Activated naive CD4-positive, alpha-beta T cell treated with anti-CD3 and anti-CD28 coated beads, Interleukin-2, amount 50 U/mL, for 24 hours (primary cell): ENCODE measurements at regions not wholly inside any gene's neighbourhood (a gene's known extent, or its start where the extent isn't known, plus 50 kb on each side); places are given as distances from the start of the nearest gene placed in this dataset.

ENCODE experiments used
- H3K27ac Mint-ChIP-seq: one replicate; pipeline ENCODE4 v1.8.0; 2021; ENCODE audit warnings: mild to moderate bottlenecking, mixed read lengths
- H3K27me3 Mint-ChIP-seq: one replicate; pipeline ENCODE4 v1.8.0; 2021; ENCODE audit warnings: mixed read lengths
- H3K36me3 Mint-ChIP-seq: one replicate; pipeline ENCODE4 v1.8.0; 2021; ENCODE audit warnings: mixed read lengths
- H3K4me1 Mint-ChIP-seq: one replicate; pipeline ENCODE4 v1.8.0; 2021; ENCODE audit warnings: mixed read lengths
- H3K4me3 Mint-ChIP-seq: one replicate; pipeline ENCODE4 v1.8.0; 2021; ENCODE audit warnings: mild to moderate bottlenecking, mixed read lengths
- H3K9me3 Mint-ChIP-seq: one replicate; pipeline ENCODE4 v1.8.0; 2021; ENCODE audit warnings: mixed read lengths

DNA sequence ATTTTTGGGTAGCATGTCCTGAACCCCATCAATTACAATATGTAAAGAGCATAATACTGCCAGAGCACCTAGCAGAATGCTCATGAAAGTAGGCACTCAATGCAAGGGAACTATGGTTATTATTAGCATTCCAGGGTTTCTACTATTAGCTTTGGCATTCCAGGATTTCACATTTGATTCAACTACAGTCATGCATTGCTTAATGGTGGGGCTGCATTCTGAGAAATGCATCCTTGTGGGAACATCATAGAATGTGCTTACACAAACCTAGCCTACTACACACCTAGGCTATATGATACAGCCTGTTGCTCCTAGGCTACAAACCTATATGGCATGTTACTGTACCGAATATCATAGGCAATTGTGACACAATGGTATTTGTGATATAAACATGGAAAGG, 247.8 kb downstream of the CD83 start:
- no peaks in the 10 kb centered on the region for H3K9me3 Mint-ChIP-seq

DNA sequence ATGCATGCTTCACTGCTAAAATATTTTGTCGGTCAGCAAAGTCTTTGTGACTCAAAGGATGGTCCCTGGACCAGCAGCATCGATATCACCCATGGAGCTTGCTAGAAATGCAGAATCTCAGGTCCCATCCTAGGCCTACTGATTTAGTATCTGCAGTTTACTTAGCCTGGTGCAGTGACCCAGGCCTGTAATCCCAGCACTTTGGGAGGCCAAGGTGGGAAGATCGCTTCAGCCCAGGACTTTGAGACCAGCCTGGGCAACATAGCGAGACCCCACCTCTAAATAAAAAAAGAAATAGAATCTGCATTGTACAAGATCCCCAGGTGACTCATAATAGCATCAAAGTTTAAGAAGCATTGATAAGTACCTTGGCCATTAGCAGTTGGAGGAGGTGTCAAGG, 248.7 kb downstream of the CD83 start:
- Mint-ChIP-seq H3K27ac (no peak overlapping the region), H3K9me3 (no peaks in the 10 kb centered on the region), H3K4me1 (peaks cover 3% of the 10 kb centered on the region), H3K4me3 (no peak overlapping the region), H3K36me3 (no peaks in the 10 kb centered on the region), H3K27me3 (no peaks in the 10 kb centered on the region)

More for the DNA sequence above, 247.8 kb downstream of the CD83 start:
- Mint-ChIP-seq H3K36me3 (no peaks in the 10 kb centered on the region), H3K4me1 (no peaks in the 10 kb centered on the region), H3K27ac (no peak overlapping the region), H3K27me3 (no peaks in the 10 kb centered on the region), H3K4me3 (no peak overlapping the region)

DNA sequence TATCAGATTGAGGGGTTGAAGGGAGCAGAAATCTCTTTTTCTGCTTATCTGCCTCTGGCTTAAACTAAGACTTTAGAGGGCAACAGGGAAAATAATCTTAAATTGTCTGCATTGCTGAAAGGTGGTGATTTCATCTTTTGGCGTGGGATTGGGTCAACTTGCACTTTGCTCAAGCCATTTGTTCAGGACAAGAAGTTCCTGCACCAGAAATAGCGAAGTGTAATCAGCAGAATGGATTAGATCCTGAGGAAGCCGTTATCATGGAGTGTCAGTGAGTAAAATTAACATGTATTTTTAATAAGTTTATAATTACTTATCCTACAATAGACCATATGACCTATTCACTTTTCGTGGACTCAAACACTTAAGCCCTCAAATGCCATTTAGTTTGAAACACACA, 249.3 kb downstream of the CD83 start:
- peaks cover 8% of the 10 kb centered on the region for H3K4me1 Mint-ChIP-seq
- H3K4me3 Mint-ChIP-seq = no peak overlapping the region
- H3K9me3 Mint-ChIP-seq = no peaks in the 10 kb centered on the region
- H3K36me3 Mint-ChIP-seq = no peaks in the 10 kb centered on the region
- no peaks in the 10 kb centered on the region for H3K27me3 Mint-ChIP-seq
- no peak overlapping the region for H3K27ac Mint-ChIP-seq

- Mint-ChIP-seq H3K4me3 (no peak overlapping the region), H3K27me3 (no peaks in the 10 kb centered on the region), H3K36me3 (no peaks in the 10 kb centered on the region), H3K9me3 (no peaks in the 10 kb centered on the region), H3K4me1 (peaks cover 12% of the 10 kb centered on the region), H3K27ac (no peak overlapping the region)
These were observed 249.7 kb downstream of the CD83 start for GRCh38 chr6:14367296-14367695.

DNA sequence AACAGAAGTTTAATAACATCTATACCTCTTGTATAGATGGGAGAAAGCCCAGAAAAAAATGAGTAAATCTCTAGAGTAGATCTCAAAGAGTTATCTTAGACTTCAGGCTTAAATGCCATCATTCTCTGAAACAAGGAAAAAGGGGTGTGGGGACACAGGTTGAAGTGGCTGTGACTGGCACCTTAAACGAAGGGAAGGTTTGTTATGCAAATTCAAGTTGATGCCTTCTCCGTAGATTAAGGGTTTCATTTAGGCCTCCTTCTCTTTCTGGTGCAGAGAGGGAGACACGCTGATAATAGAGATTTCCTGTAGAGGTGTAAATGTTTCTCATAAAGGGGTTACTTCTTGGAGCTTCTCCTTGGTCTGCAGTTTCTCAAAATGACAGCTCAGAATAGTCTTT, 252.1 kb downstream of the CD83 start:
- Mint-ChIP-seq H3K36me3 (no peaks in the 10 kb centered on the region), H3K9me3 (no peaks in the 10 kb centered on the region), H3K27ac (no peak overlapping the region), H3K4me1 (peaks cover 20% of the 10 kb centered on the region), H3K27me3 (no peaks in the 10 kb centered on the region), H3K4me3 (no peak overlapping the region)

DNA sequence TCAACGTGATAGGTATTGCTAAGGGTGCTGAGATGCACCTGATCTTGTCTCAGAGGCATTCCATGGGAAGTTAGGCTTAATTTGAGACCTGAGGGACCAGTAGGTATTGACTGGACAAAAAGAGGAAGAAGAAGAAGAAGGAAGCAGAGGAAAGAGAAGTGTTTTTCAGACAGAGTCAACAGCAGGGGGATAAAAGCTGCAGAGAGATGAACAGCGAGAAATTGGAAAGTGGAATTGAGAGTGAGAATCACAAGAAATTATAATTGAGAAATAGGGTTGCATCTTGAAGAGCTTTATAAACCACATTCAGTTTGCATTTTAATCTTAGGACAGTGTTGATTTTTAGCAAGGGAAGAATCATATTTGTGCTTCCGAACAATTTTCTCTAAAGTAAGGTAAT, 254.0 kb downstream of the CD83 start:
- H3K27me3 Mint-ChIP-seq = no peaks in the 10 kb centered on the region
- H3K27ac Mint-ChIP-seq = no peak overlapping the region
- H3K36me3 Mint-ChIP-seq = no peaks in the 10 kb centered on the region
- peaks cover 20% of the 10 kb centered on the region for H3K4me1 Mint-ChIP-seq
- no peaks in the 10 kb centered on the region for H3K9me3 Mint-ChIP-seq
- peak overlapping the region; percentile 57 for H3K4me3 Mint-ChIP-seq

GRCh38 chr6:14372734-14373489, 255.3 kb downstream of the CD83 start:
- H3K27ac Mint-ChIP-seq = no peak overlapping the region

DNA sequence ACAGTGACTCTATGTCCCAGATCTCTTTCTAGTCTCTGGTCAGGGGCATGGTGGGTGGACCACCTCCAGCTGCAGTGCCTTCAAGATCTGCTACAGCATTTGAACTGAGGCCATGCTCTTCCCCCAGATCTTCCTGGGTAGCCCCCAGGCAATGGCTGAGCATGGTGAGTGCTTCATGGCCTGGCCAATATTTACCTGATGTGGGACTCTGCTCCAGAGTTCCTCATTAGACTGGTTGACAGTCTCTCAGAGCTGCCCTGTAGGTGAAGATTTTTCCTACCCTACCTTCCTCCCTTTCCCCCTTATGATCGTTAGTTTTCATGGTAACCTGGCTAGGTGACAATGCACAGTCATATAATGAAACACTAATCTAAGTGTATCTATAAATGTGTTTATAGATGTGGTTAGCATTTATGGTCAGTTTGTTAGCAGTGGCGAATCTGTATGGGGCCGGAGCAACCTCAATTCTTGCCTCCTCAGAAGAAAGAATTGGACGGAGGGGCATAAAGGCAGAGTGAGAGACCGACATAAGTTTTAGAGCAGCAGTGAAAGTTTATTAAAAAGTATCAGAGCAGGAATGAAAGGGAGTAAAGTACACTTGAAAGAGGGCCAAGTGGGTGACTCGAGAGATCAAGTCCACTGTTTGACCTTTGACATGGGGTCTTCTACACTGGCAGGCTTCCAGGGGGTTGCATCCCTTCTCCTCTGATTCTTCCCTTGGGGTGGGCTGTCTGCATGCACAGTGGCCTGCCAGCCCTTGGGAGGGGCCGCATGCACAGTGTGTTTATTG, 256.3 kb downstream of the CD83 start:
- Mint-ChIP-seq H3K9me3 (no peaks in the 10 kb centered on the region), H3K27ac (no peak overlapping the region), H3K4me3 (no peak overlapping the region), H3K36me3 (no peaks in the 10 kb centered on the region), H3K4me1 (peaks cover 20% of the 10 kb centered on the region), H3K27me3 (no peaks in the 10 kb centered on the region)

More at GRCh38 chr6:14372734-14373489, 255.3 kb downstream of the CD83 start:
- peaks cover 20% of the 10 kb centered on the region for H3K4me1 Mint-ChIP-seq
- no peaks in the 10 kb centered on the region for H3K36me3 Mint-ChIP-seq
- H3K9me3 Mint-ChIP-seq = no peaks in the 10 kb centered on the region
- no peaks in the 10 kb centered on the region for H3K27me3 Mint-ChIP-seq
- no peak overlapping the region for H3K4me3 Mint-ChIP-seq

- Mint-ChIP-seq H3K27me3 (peaks cover 2% of the 10 kb centered on the region), H3K36me3 (no peaks in the 10 kb centered on the region), H3K9me3 (no peaks in the 10 kb centered on the region), H3K4me1 (peaks cover 24% of the 10 kb centered on the region), H3K4me3 (no peak overlapping the region), H3K27ac (no peak overlapping the region)
These were observed 258.4 kb downstream of the CD83 start for GRCh38 chr6:14375930-14376329.

DNA sequence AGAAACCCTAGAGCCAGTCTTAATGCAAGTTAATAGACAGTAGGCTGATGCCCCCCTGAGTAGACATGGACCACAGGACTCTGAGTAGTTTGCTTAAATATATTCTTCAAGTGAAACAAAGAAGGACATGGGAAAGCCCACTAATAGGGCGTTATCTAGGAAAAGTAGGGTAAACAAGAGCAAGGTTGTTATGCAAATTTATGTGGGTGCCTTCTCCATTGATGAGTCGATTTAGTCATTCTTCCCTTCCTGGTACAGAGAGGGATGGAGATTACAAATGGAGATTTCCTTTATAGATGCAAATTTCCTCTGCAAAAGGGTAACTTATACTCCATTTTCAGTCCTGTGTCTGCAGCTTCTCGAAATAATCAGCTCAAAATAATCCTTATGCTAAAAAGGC, 262.0 kb downstream of the CD83 start:
- H3K4me1 Mint-ChIP-seq = peaks cover 9% of the 10 kb centered on the region
- no peaks in the 10 kb centered on the region for H3K9me3 Mint-ChIP-seq
- peaks cover 2% of the 10 kb centered on the region for H3K27me3 Mint-ChIP-seq
- no peak overlapping the region for H3K27ac Mint-ChIP-seq
- no peak overlapping the region for H3K4me3 Mint-ChIP-seq
- no peaks in the 10 kb centered on the region for H3K36me3 Mint-ChIP-seq

DNA sequence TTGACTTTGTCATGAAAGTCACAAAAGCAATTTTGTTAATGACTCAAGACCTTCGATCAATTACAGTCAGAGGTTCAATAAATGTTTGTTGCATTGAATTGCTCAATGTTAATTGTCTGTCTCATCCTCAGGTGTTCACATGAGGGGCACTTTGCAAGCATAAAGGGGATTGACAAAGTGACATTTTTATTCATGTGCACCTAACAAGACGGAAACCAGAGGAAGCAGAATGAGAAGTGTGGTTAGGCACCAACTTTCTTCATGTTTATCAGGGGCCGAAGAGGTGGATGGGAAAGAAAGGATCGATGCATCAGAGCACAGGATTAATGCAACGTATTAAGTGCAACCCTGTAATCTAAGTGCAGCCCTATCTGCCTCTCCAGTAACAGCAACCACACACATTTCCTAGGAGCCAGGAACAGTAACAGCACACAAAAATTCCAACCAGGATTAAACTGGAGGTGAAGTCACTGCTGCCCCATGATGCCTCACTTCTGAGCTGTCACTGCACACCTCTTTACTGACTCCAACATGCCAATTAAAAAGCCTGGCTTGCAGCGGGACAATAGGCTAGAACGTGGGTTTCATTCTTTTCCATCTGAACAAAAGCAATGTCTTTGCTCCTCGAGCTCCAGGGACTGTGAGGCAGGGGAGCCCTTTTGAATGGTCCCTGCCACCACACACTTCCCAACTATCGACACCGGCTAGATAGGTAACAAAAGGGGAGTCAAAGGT, 262.7 kb downstream of the CD83 start:
- no peak overlapping the region for H3K27ac Mint-ChIP-seq
- no peak overlapping the region for H3K4me3 Mint-ChIP-seq
- H3K4me1 Mint-ChIP-seq = peaks cover 9% of the 10 kb centered on the region
- no peaks in the 10 kb centered on the region for H3K36me3 Mint-ChIP-seq
- H3K9me3 Mint-ChIP-seq = no peaks in the 10 kb centered on the region
- H3K27me3 Mint-ChIP-seq = peaks cover 2% of the 10 kb centered on the region

- Mint-ChIP-seq H3K36me3 (no peaks in the 10 kb centered on the region), H3K4me3 (no peak overlapping the region), H3K27me3 (peaks cover 2% of the 10 kb centered on the region), H3K9me3 (no peaks in the 10 kb centered on the region), H3K27ac (no peak overlapping the region), H3K4me1 (peaks cover 9% of the 10 kb centered on the region)
These were observed 263.6 kb downstream of the CD83 start for GRCh38 chr6:14380901-14381828.

GRCh38 chr6:14381829-14382677, 264.5 kb downstream of the CD83 start:
- Mint-ChIP-seq H3K9me3 (no peaks in the 10 kb centered on the region), H3K4me3 (no peak overlapping the region), H3K27ac (no peak overlapping the region), H3K36me3 (no peaks in the 10 kb centered on the region), H3K4me1 (peaks cover 9% of the 10 kb centered on the region), H3K27me3 (peaks cover 2% of the 10 kb centered on the region)

DNA sequence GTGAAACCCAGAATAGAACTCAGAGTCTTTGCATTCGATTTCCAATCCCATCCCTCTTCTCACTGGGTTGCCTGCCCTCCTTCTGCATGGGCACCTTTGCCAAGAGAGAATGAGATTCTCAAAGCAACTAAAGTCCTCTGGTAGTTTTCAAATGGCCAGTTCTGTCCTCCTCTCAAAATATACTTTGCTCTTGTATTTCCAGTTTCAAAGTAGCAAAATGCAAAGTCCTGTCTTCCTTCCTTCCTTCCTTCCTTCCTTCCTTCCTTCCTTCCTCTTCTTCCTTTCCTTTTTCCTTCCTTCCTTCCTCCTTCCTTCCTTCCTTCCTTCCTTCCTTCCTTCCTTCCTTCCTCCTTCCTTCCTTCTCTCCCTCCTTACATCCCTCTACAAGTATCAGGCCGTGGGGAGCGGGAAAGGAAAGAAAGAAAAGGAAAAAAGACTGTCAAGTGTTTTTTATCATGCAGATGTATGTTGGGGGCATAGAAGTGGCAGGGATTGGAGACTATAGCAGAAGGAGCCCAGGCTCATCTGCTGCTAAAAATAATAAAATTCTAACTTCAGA, 265.2 kb downstream of the CD83 start:
- H3K4me1 Mint-ChIP-seq = peaks cover 9% of the 10 kb centered on the region
- no peak overlapping the region for H3K4me3 Mint-ChIP-seq
- H3K27me3 Mint-ChIP-seq = peaks cover 2% of the 10 kb centered on the region
- peak overlapping the region; percentile 30 for H3K27ac Mint-ChIP-seq
- no peaks in the 10 kb centered on the region for H3K36me3 Mint-ChIP-seq
- H3K9me3 Mint-ChIP-seq = no peaks in the 10 kb centered on the region
